Naive B cell (primary cell): ENCODE measurements at regions not wholly inside any gene's neighbourhood (a gene's known extent, or its start where the extent isn't known, plus 50 kb on each side); places are given as distances from the start of the nearest gene placed in this dataset.

Experiments
- ATAC-seq, 2 donors: fragments of 150-1000 bp; cut with Tn5 transposase; 2 replicates each; pipeline ENCODE4 v1.10.0; 2021; ENCODE audit warnings: low read depth in 2 of 2, mild to moderate bottlenecking in 2 of 2, moderate library complexity in 2 of 2
- DNase-seq: peaks from one replicate; pipeline ENCODE4 v3.0.0; 2022
- H3K27ac Mint-ChIP-seq, 6 donors: one replicate each; pipeline ENCODE4 v1.8.0; 2020 to 2022; ENCODE audit warnings: mild to moderate bottlenecking in 6 of 6, mixed read lengths in 6 of 6, moderate library complexity in 5 of 6, inconsistent platforms in 2 of 6
- H3K27me3 Mint-ChIP-seq, 3 donors: one replicate each; pipeline ENCODE4 v1.8.0; 2021 to 2022; ENCODE audit warnings: mixed read lengths in 3 of 3, mild to moderate bottlenecking in 1 of 3
- H3K36me3 Mint-ChIP-seq, 2 donors: one replicate each; pipeline ENCODE4 v1.8.0; 2020 to 2022; ENCODE audit warnings: mixed read lengths in 2 of 2, inconsistent platforms in 1 of 2, mild to moderate bottlenecking in 1 of 2
- H3K4me1 Mint-ChIP-seq, 3 donors: one replicate each; pipeline ENCODE4 v1.8.0; 2020 to 2022; ENCODE audit warnings: mixed read lengths in 3 of 3, inconsistent platforms in 1 of 3, mild to moderate bottlenecking in 1 of 3, moderate library complexity in 1 of 3
- H3K4me3 Mint-ChIP-seq, 8 donors: one replicate each; pipeline ENCODE4 v1.8.0; 2020 to 2022; ENCODE audit warnings: mild to moderate bottlenecking in 8 of 8, mixed read lengths in 8 of 8, moderate library complexity in 8 of 8, inconsistent platforms in 2 of 8
- H3K9me3 Mint-ChIP-seq, 7 donors: one replicate each; pipeline ENCODE4 v1.8.0; 2020 to 2022; ENCODE audit warnings: mixed read lengths in 7 of 7, mild to moderate bottlenecking in 5 of 7, inconsistent platforms in 2 of 7, moderate library complexity in 1 of 7

DNA sequence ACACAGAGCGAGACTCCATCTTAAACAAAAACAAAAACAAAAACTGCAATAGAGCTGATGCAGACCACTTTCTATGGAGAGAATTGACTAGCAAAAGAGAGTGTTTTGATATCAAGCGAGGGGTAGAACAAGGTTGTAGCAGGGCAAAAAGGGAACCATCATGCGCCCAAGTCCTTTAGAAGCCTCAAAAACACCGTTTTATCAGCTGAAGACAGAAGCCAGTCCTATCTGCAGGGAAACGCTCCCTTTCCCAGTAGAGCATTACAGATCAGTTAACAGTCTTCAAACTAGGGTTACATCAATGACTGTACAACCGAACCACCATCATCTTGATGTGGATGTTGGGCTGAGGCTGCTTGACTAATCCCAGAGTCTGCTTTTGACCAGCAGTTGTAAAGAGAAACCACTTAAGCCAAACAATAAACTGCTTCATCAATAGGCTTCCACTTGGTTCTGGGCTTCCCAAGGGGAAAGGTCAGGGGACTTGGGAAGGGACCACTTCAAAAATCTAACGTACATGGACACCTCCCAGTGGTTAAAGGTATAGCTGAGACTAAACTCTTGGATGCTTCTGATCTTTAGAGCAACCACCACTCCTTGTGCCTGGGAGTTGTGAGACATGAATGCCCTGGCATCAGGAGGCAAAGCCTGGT is 59.6 kb upstream of the SPDEF start:
- Mint-ChIP-seq H3K4me1 (peaks cover 11 to 35% (median 18%) of the 10 kb centered on the region in 3 donors), H3K36me3 (no peaks in the 10 kb centered on the region), H3K9me3 (no peaks in the 10 kb centered on the region), H3K27ac (peak overlapping the region in 2 of 6 donors; percentile 44 to 78), H3K27me3 (no peaks in the 10 kb centered on the region), H3K4me3 (no peak overlapping the region)
- DNase-seq (no peak), ATAC-seq (no peak)

DNA sequence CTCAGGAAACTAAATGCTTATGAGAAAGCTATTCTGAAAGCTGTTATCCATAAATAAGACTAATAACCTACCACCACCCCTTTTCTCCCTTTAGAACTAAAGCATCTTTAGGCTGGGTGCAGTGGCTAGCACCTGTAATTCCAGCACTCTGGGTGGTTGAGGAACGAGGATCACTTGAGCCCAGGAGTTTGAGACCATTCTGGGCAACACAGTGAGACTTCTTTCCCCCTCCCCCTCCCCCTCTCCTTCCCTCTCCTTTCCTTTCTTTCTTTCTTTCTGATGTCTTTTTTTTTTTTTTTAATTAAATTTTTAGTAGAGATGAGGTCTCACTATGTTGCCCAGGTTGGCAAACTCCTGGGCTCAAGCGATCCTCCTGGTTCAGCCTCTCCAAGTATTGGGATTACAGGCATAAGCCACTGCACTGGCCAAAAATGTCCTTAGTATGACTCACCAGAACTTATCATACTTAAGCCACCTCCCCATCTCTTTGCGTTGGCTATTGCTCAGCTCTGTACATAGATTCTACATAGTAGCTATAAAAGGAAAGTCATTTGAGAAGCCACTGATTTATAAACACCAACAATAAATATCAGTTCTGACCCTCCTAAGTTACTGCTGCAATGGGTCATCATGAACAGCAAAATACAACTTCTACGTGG is 54.8 kb upstream of the SPDEF start:
- no peaks in the 10 kb centered on the region for H3K27me3 Mint-ChIP-seq
- peaks cover 0 to 20% (median 8%) of the 10 kb centered on the region in 3 donors for H3K4me1 Mint-ChIP-seq
- ATAC-seq (no peak), DNase-seq (no peak)
- H3K36me3 Mint-ChIP-seq = peaks cover 4 to 5% of the 10 kb centered on the region in 2 donors
- no peak overlapping the region for H3K4me3 Mint-ChIP-seq
- H3K27ac Mint-ChIP-seq = peak overlapping the region in 3 of 6 donors; percentile 26 to 53 (median 38)
- H3K9me3 Mint-ChIP-seq = no peaks in the 10 kb centered on the region

DNA sequence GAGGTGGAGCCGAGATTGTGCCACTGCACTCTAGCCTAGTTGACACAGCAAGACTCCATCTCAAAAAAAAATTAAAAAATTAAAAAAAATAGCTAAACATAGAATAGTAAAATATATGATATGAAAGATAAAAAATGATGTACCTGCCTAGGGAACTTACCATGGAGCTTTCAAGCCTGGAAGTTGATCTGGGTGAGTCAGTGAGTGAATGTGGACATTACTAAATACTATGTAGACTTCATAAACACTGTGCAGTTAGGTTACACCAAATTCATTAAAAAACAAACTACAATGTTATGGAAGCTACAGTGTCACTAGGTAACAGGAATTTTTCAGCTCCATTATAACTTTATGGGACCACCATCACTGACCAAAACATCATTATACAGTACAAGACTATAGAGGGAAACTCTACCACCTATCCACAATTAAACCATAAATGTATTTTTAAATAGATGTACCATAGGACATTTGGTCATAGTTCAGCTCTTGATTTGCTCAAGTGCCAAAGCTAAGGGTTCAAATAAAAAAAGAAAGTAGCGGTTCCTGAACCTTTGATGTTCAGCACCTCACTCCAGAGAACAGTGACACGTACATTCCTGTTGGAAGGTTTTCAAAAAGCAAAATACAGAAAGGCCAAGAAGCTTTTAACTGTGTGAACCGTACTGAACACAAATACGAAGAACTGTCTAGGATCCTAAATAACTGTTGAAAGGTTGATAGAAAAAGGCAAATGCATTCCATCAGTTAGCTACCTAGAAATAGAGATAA is 52.4 kb upstream of the SPDEF start:
- H3K27me3 Mint-ChIP-seq = no peaks in the 10 kb centered on the region
- DNase-seq = no peak
- no peaks in the 10 kb centered on the region for H3K9me3 Mint-ChIP-seq
- peaks cover 0 to 21% (median 8%) of the 10 kb centered on the region in 3 donors for H3K4me1 Mint-ChIP-seq
- no peak for ATAC-seq
- no peak overlapping the region for H3K4me3 Mint-ChIP-seq
- peak overlapping the region in 1 of 6 donors; percentile 11 for H3K27ac Mint-ChIP-seq
- H3K36me3 Mint-ChIP-seq = peaks cover 5 to 8% of the 10 kb centered on the region in 2 donors

DNA sequence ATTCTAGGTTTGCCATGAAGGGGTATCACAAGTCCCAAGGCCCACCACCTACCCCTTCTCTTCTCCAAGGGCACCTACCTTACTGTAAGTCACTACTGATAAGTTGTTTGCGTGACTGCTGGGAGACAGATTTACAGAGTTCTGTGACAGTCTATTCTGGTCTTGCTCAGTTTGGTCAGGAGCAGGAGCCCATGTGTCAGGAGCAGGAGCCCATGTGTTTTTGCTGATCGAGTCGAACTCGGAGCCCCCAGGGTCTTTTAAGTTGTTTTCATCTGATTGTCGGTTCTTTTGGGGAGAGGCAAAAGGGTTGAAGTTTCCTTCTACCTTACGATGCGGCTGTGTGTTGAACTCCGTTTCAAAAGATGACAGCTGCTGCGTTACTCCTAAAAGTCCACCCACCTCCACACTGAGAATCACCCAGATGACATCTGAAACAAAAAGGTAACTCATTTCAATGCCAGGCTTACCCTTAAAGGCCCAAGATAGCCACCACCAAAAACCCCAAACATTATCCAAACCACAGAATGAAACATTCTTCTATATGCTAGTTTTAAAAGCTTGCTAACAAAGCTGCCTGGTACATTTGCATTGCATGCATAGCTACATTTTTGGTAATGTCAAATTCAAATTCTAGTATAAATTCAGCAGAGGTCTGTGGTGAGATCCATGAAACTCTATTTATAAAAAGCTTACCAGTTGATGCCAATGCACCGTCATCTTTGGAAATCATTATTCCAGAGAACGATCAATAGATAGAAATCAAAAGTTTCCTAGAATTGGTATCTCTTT is 50.5 kb upstream of the SPDEF start:
- ATAC-seq (no peak), DNase-seq (no peak)
- H3K27ac Mint-ChIP-seq = peak overlapping the region in 2 of 6 donors; percentile 4 to 7
- no peak overlapping the region for H3K4me3 Mint-ChIP-seq
- H3K27me3 Mint-ChIP-seq = no peaks in the 10 kb centered on the region
- peaks cover 5 to 8% of the 10 kb centered on the region in 2 donors for H3K36me3 Mint-ChIP-seq
- H3K4me1 Mint-ChIP-seq = peaks cover under 1 to 15% (median 9%) of the 10 kb centered on the region in 3 donors
- H3K9me3 Mint-ChIP-seq = no peaks in the 10 kb centered on the region
